Stimulated activated naive CD8-positive, alpha-beta T cell treated with anti-CD3 and anti-CD28 coated beads, Interleukin-15, Interleukin-2, amounts not matched to agents 100 ng/mL and 50 ng/mL, for 24 hours (primary cell): ENCODE measurements at regions not wholly inside any gene's neighbourhood (a gene's known extent, or its start where the extent isn't known, plus 50 kb on each side); places are given as distances from the start of the nearest gene placed in this dataset.

Experiments
- H3K27ac Mint-ChIP-seq: one replicate; pipeline ENCODE4 v1.8.0; 2021; ENCODE audit warnings: mild to moderate bottlenecking, mixed read lengths
- H3K27me3 Mint-ChIP-seq: one replicate; pipeline ENCODE4 v1.8.0; 2021; ENCODE audit warnings: mixed read lengths
- H3K36me3 Mint-ChIP-seq: one replicate; pipeline ENCODE4 v1.8.0; 2021; ENCODE audit warnings: low read depth, mixed read lengths
- H3K4me1 Mint-ChIP-seq: one replicate; pipeline ENCODE4 v1.8.0; 2021; ENCODE audit warnings: low read depth, mixed read lengths
- H3K4me3 Mint-ChIP-seq: one replicate; pipeline ENCODE4 v1.8.0; 2021; ENCODE audit warnings: mild to moderate bottlenecking, mixed read lengths
- H3K9me3 Mint-ChIP-seq: one replicate; pipeline ENCODE4 v1.8.0; 2021; ENCODE audit warnings: mixed read lengths

- Mint-ChIP-seq H3K27me3 (peaks cover 19% of the 10 kb centered on the region), H3K4me3 (no peak overlapping the region), H3K27ac (peak overlapping the region; percentile 76), H3K9me3 (peaks cover 7% of the 10 kb centered on the region), H3K4me1 (peaks cover 16% of the 10 kb centered on the region), H3K36me3 (no peaks in the 10 kb centered on the region)
These were observed 50.0 kb upstream of the SLC19A1 start for GRCh38 chr21:45592208-45592619.

DNA sequence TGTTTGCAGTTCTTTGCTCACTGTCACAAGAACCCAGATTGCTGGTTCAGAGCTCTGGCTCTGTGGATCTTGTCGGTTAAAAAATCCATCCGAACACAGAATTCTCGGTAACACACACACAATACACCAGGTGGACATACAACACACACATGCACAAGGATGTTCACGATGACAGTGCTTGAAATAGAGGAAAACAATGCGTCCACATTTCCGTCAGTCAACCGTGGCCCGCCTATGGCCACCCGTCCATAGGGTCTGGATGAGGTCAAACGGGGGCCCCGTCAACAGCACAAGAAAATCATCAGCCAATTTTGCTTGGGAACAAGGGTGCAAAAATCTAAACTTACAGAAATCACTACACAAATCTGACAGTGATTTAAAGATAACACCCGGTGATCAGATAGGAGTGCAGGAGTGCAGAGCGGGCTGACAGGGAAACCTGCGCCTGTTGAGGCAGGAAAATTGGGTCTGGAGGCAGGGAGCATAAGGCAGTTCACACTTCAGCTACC, 50.4 kb upstream of the SLC19A1 start:
- H3K27me3 Mint-ChIP-seq, result peaks cover 16% of the 10 kb centered on the region
- no peak overlapping the region for H3K4me3 Mint-ChIP-seq
- H3K27ac Mint-ChIP-seq, result peak overlapping the region; percentile 76
- H3K9me3 Mint-ChIP-seq, result peaks cover 4% of the 10 kb centered on the region
- no peaks in the 10 kb centered on the region for H3K36me3 Mint-ChIP-seq
- H3K4me1 Mint-ChIP-seq, result peaks cover 16% of the 10 kb centered on the region

DNA sequence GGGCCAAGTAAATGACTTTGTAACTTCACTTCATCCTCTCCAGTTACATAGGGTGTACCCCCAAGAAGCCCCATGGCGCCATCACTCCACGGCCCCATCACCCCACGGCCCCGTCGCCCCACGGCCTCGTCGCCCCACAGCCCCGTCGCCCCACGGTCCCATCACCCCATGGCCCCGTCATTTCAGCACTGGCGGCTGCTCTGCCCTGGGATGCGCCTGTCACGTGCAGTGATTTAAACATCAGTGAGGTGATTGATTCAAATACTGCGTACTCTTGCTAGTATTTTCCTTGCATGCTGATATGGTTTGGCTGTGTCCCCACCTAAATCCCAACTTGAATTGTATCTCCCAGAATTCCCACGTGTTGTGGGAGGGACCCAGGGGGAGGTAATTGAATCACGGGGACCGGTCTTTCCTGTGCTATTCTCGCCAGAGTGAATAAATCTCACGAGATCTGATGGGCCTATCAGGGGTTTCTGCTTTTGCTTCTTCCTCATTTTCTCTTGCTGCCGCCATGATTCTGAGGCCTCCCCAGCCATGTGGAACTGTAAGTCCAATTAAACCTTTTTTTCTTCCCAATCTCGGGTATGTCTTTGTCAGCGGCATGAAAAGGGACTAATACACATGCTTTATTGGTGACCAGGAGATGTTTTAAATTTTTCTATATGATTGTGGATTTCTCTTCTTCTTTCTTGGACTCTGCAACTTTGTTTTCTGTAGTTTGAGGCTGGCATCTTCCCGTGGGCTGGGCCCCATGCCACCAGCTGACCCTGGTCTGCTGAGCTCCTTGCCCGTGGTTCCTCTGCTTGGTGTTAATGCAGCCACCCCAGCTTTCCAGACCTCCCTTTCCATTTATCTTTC, 50.1 kb upstream of the PCBP3 start:
- H3K4me3 Mint-ChIP-seq, result no peak overlapping the region
- H3K36me3 Mint-ChIP-seq, result no peaks in the 10 kb centered on the region
- H3K9me3 Mint-ChIP-seq, result peaks cover 4% of the 10 kb centered on the region
- H3K27ac Mint-ChIP-seq, result peak overlapping the region; percentile 16
- H3K27me3 Mint-ChIP-seq, result peaks cover 10% of the 10 kb centered on the region
- H3K4me1 Mint-ChIP-seq, result peaks cover 16% of the 10 kb centered on the region
